ENCODE measurements at regions not wholly inside any gene's neighbourhood (a gene's known extent, or its start where the extent isn't known, plus 50 kb on each side); places are given as distances from the start of the nearest gene placed in this dataset.

DNA sequence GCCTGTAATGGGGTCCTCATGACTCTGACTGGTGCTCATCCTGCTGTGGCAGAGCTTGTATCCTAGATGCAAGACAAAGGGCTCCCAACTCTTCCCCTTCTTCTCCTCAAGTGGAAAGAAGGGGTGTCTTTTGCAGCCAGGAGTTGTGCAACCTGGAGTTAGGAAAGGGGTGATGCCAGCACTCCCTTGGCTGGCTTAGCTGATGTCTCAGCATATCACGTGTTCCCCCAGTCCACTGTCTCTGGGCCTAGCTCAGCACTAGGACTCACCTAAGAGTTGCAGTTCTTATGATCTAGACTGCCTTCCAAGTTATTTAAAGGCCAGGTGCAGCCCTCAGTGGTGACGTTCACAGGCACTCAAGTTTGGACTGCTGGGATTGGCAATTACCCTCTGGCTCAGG lies 146.2 kb upstream of the GORAB start:
- DNase-seq: no peak

DNA sequence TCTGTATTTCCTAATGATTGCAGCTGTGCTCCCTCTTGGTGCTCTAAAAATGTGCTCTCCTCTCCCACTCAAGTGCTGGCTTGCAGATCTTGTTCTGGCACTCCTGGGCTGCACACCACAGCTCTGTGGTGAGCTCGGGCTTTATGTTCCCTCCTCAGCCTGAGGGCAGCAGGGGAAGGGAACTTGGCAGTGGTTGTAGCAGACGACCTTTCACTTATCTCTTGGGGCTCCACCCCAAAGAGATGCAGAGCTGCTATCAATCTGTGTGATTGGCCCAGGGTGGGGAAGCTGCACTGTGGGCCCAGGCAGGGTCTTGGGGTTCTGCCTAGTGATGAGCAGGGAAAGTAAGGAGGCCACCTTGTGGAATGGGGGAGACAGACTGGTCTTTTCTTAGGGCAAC lies 143.5 kb upstream of the GORAB start:
- no peak for DNase-seq

DNA sequence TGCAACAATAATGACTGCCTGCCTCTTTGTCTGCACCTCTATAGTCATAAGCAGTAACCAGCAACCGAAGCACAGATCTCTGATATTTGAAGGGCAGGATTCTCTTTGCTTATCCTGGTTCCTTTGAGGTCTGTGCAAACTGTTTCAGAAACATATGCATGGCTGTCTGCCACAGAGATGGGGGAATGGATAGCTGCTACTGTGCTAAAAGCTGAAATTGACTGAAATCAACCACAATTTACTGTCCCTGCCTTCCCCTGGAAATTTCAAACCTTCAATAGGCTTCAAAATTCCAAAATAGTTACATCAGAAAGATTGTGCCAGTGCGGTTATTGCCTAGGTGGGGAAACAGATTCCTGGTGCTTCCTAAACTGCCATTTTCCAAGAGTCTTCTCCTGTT lies 136.8 kb upstream of the GORAB start:
- DNase-seq: no peak

DNA sequence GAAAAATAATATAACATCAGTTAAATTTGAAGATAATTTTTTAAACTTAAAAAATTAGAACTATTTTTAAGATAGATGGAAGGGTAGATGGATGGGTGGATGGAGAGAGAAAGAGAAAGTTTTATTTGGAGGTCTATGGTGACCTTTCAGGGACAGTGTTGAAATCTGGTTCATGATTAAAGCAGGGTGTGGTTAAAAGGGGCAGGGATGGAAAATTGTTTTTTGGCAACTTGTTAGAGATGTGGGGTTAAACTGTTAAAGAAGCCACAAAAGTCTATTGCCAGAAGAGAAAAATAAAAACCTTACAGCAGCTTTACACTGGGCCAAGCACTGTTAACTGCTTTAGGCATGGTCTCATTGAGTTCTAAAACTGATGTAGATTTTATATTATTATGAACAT lies 134.9 kb upstream of the GORAB start:
- DNase-seq: no peak

DNA sequence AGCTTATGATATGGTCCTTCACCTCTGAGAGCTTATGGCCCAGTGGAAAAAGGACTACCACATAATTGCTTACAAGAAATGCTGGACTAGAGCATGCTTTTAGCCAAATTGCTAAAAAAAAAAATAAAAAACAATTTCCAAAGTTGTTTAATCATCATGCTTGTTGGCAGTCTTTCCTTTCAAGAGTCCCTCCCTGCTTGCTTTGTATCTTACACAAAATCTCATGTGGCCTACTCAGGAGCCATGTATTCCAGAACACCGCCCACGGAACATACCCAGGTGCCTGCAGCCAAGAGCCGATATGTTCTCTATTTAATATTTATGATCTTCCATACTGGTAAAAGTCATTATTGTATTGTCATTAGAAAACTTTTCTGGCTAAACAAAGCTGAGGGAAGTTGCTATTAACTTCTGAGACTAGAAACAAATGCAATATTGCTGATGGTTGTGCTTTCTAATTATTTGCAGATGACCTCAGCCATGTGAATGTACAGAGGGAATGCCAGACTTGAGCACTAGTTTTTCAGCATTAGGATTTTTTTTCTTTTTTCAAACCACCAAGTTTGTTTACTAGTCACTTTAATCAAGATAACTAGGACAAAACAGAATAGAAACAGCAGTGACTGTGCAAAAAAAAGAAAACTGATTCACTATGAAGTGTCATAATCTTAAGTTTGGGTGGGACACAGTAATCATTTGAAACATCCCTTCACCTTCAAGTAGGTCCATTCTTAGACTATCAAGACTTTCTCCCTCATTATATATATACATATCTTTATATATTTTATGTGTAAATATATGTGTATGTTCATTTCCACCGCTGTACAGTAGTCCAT lies 129.3 kb upstream of the GORAB start:
- no peak for DNase-seq

DNA sequence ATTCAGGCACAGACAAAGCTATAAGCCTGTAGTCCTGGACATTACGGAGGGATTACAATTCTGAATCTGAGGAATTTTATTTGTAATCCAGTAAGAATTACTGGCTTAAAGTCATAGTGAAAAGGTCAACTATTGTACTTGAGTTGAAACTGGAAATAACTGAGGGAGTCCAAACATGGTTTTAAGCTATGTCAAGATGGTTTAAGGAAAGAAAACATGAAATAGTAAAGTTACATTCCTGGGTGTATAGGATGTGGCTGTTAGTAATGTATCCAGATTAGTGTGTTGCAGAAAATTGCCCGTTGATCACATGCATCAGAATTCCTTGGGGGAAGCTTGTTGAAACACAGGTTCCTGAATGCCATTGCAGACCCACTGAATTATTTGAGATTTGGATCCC lies 124.8 kb upstream of the GORAB start:
- no peak for DNase-seq

DNA sequence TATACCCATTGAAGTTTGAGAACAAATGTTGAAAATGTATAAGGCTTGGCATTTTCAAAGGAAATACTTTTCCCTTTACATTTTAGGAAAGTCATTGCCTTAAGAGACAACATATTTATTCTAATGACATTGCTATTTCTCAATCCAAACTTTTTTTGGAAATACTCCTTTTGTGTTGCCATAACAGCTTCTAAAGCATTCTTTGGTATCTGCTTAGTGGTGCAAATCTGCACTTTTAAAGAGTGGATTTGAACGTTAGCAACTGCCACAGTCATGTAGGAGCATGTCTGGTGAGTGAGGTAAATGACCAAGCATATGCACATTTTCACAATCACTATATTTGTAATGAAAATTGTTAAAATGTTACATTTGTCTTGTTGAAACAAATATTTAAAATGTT lies 124.4 kb upstream of the GORAB start:
- no peak for DNase-seq

DNA sequence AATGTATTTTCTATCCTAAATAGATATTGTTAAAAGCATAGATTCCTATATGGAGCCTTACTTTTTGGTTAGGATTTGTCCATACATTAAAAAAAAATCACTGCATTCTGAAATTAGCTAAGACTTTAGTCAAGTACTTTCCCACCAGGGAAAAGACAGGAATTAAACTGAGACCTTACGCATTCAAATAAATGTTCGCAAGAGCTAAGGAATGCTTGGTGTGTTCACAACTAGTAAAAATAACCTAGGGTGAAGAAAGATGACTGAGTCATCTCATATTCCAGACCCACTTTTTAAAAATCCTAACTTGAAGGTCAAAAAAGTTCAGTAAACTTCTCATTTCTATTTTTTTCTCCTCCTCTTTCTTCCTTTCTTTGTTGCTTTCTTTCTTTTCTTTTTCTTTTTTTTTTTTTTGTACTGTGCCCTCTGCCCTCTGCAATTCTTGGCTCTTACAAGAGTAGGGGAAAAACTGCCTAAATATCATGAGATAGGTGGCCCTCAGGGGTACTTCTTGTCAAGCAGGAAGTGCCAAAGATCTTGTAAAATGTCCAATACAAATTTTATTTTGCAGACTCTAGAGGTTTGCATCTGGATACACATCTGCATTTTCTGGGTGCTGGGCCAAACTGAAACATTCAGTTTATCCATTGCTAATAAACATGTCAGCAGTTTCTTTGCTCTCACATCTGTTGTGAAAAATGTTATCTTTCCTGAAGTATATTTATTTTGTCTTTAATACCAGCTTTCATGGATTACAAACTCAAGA lies 121.4 kb upstream of the GORAB start:
- no peak for DNase-seq

DNA sequence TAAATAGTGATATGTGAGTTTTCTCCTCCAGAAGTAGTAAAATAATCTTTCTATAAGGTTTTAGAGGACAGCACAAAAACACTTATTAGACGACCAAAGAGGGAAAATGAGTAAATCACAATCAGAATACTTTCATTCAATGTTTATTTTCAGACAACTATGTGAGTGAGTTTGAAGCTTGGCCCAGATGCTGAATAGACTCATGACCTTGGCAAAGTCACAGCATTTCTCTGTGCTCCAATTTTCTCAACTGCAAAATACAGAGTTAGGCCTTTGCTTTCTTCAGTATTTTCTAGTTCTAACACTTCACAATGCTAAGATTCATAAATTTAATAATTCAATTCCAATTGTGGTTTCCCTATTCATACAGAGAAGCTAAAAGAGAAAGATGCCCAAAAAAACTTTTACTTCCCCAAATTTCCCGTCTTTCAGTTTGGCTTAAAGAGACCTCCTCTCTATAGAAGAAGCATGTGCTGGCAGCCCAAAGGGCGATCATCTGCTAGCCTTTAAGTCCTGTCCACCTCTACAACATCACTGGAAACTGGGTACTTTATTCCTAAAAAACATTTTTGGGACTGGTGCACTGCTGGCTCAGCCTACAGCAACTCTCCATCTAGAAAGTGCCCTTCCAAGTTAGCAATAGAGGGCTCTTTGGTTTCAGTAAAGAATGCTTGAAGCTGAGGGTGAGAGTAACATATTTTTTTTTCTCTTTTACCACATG lies 116.8 kb upstream of the GORAB start:
- no peak for DNase-seq

DNA sequence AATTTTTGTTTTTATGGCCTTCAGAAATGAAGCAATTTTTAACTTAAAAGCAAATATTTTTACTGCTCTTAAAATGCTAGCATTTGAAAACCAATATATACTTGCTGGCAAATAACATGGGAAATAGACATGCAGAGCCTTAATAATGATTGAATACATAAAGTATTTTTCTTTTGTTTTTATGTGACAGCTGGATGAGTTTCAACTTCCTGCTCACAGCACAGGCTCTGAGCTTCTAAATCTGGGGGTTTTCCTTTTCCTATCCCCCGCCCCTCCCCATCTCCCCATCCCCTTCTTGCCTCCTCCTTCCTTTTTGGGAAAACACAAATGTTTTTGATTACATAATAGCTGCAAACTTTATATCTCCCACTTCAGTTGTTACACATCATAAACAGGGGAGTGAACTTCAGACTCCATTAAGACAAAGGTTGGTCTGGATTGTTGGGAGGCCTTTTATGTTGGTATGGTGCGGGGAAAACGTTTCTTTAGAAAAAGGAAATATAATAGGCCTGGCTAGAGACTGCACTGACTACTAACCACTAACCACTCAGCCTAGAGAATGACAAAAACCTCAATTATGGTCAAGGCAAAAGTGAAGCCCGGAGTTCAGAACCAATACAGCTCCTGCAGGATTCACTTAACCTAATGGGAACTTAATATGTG lies 116.1 kb upstream of the GORAB start:
- no peak for DNase-seq

DNA sequence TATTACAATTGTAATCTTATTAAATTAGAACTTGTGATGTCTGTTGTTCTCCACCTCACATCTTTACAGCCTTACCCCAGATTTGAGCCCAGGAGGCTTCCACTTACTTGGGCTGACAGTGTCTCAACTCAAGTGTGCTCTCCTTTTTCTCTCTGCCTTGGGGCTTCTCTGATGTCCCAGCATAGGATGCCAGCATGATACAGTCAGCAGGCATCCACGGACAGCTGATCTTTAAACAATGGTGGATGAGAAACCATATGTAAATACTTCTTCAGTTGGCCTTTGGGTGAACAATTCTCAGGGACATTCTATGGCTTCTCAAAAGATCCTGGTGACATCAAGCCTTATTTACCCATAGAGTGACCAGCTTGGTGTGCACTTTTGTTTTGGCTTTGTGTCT lies 107.6 kb upstream of the GORAB start:
- DNase-seq: no peak

DNA sequence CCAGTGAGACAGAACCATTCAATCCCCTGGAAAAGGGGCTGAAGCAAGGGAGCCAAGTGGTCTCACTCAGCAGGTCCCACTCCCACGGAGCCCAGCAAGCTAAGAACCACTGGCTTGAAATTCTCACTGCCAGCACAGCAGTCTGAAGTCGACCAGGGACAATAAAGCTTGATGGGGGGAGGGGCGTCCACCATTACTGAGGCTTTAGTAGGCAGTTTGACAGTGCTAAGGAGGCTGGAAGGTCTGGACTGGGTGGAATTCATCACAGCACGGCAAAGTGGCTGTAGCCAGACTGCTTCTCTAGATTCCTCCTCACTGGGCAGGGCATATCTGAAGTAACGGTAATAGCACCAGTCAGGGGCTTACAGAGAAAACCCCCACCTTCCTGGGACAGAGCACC lies 105.4 kb upstream of the GORAB start:
- DNase-seq: no peak

DNA sequence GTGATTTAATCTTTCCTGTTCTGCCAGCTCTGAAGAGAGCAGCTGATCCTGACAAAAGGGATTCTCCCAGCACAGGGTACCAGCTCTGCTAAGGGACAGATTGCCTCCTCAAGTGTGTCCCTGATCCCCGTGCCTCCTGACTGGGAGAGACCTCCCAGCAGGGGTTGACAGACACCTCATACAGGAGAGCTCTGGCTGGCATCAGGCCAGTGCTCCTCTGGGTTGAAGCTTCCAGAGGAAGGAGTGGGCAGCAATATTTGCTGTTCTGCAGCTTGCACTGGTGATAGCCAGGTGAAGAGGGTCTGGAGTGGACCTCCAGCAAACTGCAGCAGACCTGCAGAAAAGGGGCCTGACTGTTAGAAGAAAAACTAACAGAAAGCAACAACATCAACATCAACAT lies 105.0 kb upstream of the GORAB start:
- peak; percentile 82 to 92 for DNase-seq

DNA sequence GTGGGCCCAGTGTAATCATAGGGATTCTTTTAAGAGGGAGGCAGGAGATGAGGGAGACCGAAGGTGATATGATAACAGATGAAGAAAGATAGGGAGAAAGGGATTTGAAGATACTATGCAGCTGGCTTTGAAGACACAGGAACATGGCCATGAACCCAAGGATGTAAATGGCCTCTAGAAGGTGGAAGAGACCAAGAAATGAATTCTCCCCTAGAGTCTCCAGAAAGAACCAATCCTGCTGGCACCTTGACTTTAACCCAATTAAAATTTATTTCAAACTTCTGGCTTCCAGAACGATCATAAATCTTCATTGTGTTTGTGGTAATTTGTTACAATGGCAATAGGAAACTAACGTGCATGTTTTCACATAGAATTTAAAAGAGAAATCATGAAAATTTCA lies 95.0 kb upstream of the GORAB start:
- DNase-seq: no peak

DNA sequence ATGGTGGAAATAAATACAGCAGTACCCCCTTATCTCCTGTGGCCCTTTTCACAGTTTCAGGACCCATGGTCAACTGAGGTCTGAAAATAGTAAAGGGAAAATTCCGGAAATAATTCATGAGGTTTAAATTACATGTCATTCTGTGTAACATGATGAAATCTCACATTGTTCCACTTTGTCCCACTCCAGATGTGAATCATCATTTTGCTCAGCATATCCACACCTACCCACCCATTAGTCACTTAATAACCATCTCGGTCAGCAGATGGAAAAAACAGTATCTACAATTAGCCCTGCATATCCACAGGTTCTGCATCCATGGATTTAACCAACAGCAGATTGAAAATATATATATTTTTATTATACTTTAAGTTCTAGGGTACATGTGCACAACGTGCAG lies 86.9 kb upstream of the GORAB start:
- DNase-seq: no peak

DNA sequence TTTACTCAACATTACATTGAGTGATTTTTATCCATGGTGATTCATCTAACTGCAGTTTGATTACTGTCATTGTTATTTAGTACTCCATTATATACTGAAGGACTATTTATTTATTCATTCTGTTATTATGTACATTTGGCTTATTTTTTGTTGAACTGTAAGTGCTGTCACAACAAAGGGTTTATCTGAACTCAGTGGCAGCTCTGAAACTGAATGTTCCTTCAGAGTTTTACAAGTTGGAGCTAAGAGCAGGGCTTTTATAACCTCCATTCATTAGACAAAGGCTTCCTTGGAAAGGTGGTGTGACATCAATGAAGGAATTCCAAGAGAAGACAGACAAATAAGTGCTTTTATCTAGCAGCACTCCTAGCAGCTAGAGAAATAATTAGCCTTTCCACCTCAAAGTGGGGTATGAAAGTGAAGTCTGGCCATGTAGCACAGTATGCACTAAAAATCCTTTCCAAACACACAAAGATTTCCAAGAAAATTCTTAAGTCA lies 83.3 kb upstream of the GORAB start:
- DNase-seq: no peak

DNA sequence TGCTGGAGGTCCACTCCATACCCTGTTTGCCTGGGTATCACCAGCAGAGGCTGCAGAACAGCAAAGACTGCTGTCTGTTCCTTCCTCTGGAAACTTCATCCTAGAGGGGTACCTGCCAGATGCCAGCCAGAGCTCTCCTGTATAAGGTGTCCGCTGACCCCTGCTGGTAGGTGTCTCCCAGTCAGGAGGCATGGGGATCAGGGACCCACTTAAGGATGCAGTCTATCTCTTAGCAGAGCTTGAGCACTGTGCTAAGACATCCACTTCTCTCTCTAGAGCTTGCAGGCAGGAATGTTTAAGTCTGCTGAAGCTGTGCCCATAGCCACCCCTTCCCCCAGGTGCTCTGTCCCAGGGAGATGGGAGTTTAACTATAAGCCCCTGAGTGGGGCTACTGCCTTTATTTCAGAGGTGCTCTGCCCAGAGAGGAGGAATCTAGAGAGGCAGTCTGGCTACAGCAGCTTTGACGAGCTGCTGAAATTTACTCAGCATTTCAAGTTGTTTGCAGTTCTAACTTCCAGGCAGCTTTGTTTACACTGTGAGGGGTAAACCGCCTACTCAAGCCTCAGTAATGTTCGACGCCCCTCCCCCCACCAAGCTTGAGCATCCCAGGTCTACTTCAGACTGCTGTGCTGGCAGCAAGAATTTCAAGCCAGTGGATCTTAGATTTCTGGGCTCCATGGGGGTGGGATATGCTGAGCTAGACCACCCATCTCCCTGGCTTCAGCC lies 74.5 kb upstream of the GORAB start:
- peak; percentile 2 to 55 for DNase-seq

DNA sequence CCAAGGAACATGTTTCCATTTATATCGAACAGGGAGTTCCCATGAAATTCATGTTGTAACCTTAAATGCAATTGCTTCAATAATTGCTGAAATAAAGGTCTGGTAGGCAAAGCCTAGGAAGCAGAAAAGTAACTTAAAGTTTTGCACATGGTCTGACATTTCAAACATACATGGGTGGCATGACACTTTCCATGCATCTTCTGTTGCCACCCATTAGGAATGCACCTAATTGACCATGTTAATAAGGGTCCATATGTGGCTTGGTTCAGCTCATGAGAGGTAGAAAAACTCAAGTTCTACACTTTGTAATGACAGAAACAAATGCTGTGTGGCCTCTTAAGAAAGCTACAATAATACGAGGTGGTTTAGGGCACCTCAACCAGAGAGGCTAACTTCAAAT lies 72.0 kb upstream of the GORAB start:
- peak; percentile 12 to 24 for DNase-seq

DNA sequence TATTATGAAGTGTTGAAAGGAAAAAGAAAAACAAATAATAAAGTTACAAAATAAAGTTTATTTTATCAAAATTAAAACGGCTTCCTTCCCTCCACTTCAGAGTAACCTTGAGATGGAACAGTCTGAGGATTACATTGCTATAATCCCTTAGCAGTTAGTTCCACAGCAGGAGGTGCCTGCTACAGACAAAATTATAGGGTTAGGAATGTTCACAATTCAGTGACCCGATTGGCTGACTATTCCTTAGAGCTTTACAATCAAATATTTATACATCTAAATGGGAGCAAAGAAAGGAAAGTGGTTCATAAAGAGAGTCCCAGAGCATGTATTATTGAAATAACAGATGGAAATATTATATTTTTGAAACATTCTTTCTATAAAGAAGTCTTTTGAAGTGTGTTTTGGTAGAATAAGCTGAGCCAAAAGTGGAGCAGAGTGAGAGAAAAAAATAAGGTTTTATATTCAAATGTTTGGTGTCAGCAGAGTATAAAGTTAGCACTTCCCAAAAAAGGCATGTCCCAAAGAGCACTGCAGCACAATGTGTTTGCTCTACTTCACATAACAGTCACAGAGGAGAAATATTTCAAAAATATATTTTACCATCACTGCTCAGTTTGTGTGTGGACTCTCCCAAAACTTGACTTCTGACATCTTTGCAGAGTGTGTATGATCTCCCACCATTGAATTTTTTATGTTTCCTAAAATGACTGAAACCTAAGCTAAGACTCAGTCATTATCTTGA lies 71.4 kb upstream of the GORAB start:
- DNase-seq: peak; percentile 12 to 39

DNA sequence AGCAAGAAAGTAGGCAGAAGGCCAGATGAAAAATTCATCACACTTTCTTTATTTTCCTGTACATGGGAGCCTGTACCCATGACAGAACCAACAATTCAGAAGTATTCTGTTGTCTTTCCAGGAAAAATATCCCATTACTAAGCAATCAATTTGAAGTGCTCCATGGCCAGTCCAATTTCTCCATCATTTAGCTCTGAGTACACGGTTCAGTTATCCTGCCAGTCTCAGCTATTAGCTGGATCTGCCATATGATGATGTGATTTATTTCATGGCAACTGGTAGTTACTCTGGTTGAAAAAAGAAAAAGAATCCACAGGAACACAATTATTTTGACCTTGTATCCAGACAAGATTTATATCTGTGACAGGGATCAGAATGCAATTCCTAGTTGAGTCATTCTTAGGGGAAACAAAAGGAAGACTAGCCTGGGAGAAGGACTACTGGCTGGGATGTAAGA lies 70.6 kb upstream of the GORAB start:
- DNase-seq: no peak

DNA sequence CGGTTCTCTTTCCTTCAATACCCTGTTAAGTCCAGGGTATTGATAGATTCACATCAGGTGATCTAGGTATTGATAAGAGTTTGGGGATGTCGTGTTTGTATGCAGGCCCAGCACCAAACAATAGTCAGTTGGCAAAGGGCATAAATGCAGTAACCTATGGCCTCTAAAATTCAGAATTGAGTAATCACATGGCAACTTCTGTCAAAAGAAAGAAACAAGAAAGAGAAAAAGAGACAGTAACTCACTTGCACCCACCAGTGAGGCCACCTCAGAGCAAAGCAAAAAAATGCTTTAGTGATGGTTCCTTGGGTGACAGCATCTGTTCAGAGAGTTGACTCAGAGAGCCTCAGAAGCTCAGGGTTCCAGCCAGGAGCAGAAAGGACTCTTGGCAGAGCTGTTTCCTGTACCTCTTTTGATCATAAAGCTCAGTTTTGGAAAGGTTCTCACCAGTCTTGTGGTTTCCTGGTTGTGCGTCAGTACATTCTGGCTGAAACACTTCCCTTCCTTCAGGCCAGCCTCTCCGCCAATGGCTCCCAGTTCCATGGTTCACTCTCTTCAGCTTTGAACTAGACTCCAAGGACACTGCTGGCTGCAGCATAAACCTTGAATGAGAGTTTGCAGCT lies 70.1 kb upstream of the GORAB start:
- no peak for DNase-seq
